A673 (cell line): ENCODE measurements at regions not wholly inside any gene's neighbourhood (a gene's known extent, or its start where the extent isn't known, plus 50 kb on each side); places are given as distances from the start of the nearest gene placed in this dataset.

Source experiments
- BruUV-seq: library from RNA; stranded (reverse); fragments of 400-500 nt; replicated peaks from 2 replicates; lab custom pipeline; 2021; lab: Mats Ljungman, UMichigan
- CTCF ChIA-PET: fragments of 300-600 bp; sonication (Branson Sonifier 250); formaldehyde crosslinking; loops from one replicate; lab custom pipeline; 2022; ENCODE audit warnings: antibody characterized with exemption; lab: Charles Lee
- POLR2A ChIA-PET: fragments of 300-600 bp; sonication (Branson Sonifier 250); formaldehyde crosslinking; loops from one replicate; lab custom pipeline; 2022; ENCODE audit warnings: antibody characterized with exemption; ENCODE audit not compliant: low non-redundant PET; lab: Charles Lee
- DNase-seq: peaks from one replicate; pipeline ENCODE4 v3.0.0-alpha.2; 2015; ENCODE audit warnings: low spot score
- H3K27ac ChIP-seq: fragments of 200-600 bp; sonication (generic); 2 replicates; pipeline ENCODE4 v1.5.1; 2016; ENCODE audit warnings: mixed run types, low read depth, mild to moderate bottlenecking, mixed read lengths, antibody characterized with exemption, low read length; ENCODE audit not compliant: poor library complexity, severe bottlenecking
- H3K27me3 ChIP-seq: fragments of 200-600 bp; sonication (generic); replicated peaks from 2 replicates; pipeline ENCODE4 v1.6.1; 2017; ENCODE audit warnings: mixed run types, low read depth, mild to moderate bottlenecking, mixed read lengths, antibody characterized with exemption, low read length; ENCODE audit not compliant: insufficient read depth, poor library complexity
- H3K36me3 ChIP-seq: fragments of 200-600 bp; sonication (generic); 2 replicates; pipeline ENCODE4 v1.6.1; 2016; ENCODE audit warnings: mixed run types, mild to moderate bottlenecking, mixed read lengths, antibody characterized with exemption, low read length; ENCODE audit not compliant: insufficient read depth, poor library complexity, severe bottlenecking
- H3K4me1 ChIP-seq: fragments of 200-600 bp; sonication (generic); 2 replicates; pipeline ENCODE4 v1.6.1; 2017; ENCODE audit warnings: mixed run types, mild to moderate bottlenecking, mixed read lengths, antibody characterized with exemption, low read length; ENCODE audit not compliant: insufficient read depth, poor library complexity, severe bottlenecking
- H3K4me3 ChIP-seq: fragments of 200-600 bp; sonication (generic); 2 replicates; pipeline ENCODE4 v1.5.1; 2016; ENCODE audit warnings: low read depth, mixed run types, mild to moderate bottlenecking, mixed read lengths, low read length; ENCODE audit not compliant: poor library complexity, severe bottlenecking
- H3K9me3 ChIP-seq: fragments of 200-600 bp; sonication (generic); 2 replicates; pipeline ENCODE4 v1.6.1; 2016; ENCODE audit warnings: mixed run types, low read depth, mild to moderate bottlenecking, mixed read lengths, antibody characterized with exemption, low read length; ENCODE audit not compliant: poor library complexity, severe bottlenecking
- CTCF ChIP-seq: fragments of 300-800, 200-600 bp; sonication (generic); conservative IDR thresholded peaks from 2 replicates; pipeline ENCODE4 v1.5.1; 2017; ENCODE audit warnings: low read depth, mild to moderate bottlenecking, antibody characterized with exemption, low read length, moderate library complexity, mixed read lengths
- EZH2 ChIP-seq: fragments of 200-600 bp; sonication (generic); IDR thresholded peaks from 2 replicates; pipeline ENCODE4 v1.6.1; 2017; ENCODE audit warnings: borderline replicate concordance, low read depth, mild to moderate bottlenecking, mixed read lengths, antibody characterized with exemption, low read length; ENCODE audit not compliant: poor library complexity, severe bottlenecking
- intact Hi-C: fragments of 100-400 bp; cut with micrococcal nuclease; formaldehyde crosslinking; loops from one replicate; pipeline ENCODE4 v1.10.0; 2022; ENCODE audit not compliant: unreplicated experiment

- no peak overlapping the region for H3K27ac ChIP-seq
- no peaks in the 10 kb centered on the region for H3K9me3 ChIP-seq
- H3K27me3 ChIP-seq = no peaks in the 10 kb centered on the region
- no peak for DNase-seq
- no peaks in the 10 kb centered on the region for H3K36me3 ChIP-seq
- ChIA-PET POLR2A (no interaction called here), CTCF (no interaction called here)
- TF ChIP-seq CTCF (no peak), EZH2 (no peak)
- no TSS peak for BruUV-seq
- H3K4me1 ChIP-seq = no peaks in the 10 kb centered on the region
- no peak overlapping the region for H3K4me3 ChIP-seq
- intact Hi-C loops = no loop called here
These were observed 57.5 kb upstream of the TRPM1 start for GRCh38 chr15:31158858-31159569.

- BruUV-seq = no TSS peak
- intact Hi-C loops = no loop called here
- Histone ChIP-seq H3K27ac (no peak overlapping the region), H3K36me3 (no peaks in the 10 kb centered on the region), H3K4me3 (no peak overlapping the region), H3K4me1 (no peaks in the 10 kb centered on the region), H3K27me3 (no peaks in the 10 kb centered on the region), H3K9me3 (no peaks in the 10 kb centered on the region)
- POLR2A ChIA-PET = no interaction called here
- CTCF ChIA-PET = no interaction called here
- TF ChIP-seq EZH2 = no peak
- TF ChIP-seq CTCF = no peak
- no peak for DNase-seq
These were observed 58.3 kb upstream of the TRPM1 start for GRCh38 chr15:31159837-31160236.

- no peaks in the 10 kb centered on the region for H3K4me1 ChIP-seq
- TF ChIP-seq EZH2 = no peak
- no peak for TF ChIP-seq CTCF
- H3K27ac ChIP-seq = no peak overlapping the region
- no peaks in the 10 kb centered on the region for H3K36me3 ChIP-seq
- no peaks in the 10 kb centered on the region for H3K9me3 ChIP-seq
- POLR2A ChIA-PET = no interaction called here
- H3K27me3 ChIP-seq = no peaks in the 10 kb centered on the region
- no peak overlapping the region for H3K4me3 ChIP-seq
- intact Hi-C loops = no loop called here
- no TSS peak for BruUV-seq
- DNase-seq = no peak
- CTCF ChIA-PET = no interaction called here
These were observed 58.8 kb upstream of the TRPM1 start for GRCh38 chr15:31160297-31160696.
